GM18907 (cell line): ENCODE measurements at regions not wholly inside any gene's neighbourhood (a gene's known extent, or its start where the extent isn't known, plus 50 kb on each side); places are given as distances from the start of the nearest gene placed in this dataset.
"Not testable (repeated sequence)": the region's sequence is repeated elsewhere in the genome, so short reads cannot be mapped to it uniquely, and the experiment has no call there.

Experiments used
- ATAC-seq: cut with Tn5 transposase; IDR thresholded peaks from one replicate; pipeline ENCODE4 v1.9.1; 2021; ENCODE audit warnings: mild to moderate bottlenecking, moderate library complexity; ENCODE audit not compliant: unreplicated experiment

- ATAC-seq, result no peak
Observed at GRCh38 chr4:75422998-75423397, 91.2 kb downstream of the RCHY1 start.

GRCh38 chr4:75412746-75413145, 101.5 kb downstream of the RCHY1 start:
- no peak for ATAC-seq

- no peak for ATAC-seq
Observed at GRCh38 chr4:75398501-75398900, 115.7 kb downstream of the RCHY1 start.

- ATAC-seq, result no peak
Observed at GRCh38 chr4:75391489-75392166, 122.6 kb downstream of the RCHY1 start.

- not testable (repeated sequence) for ATAC-seq
Observed at GRCh38 chr4:75386426-75386825, 127.8 kb downstream of the RCHY1 start.

GRCh38 chr4:75385106-75385505, 129.1 kb downstream of the RCHY1 start:
- ATAC-seq, result no peak

GRCh38 chr4:75376543-75376942, 137.7 kb downstream of the RCHY1 start:
- no peak for ATAC-seq

GRCh38 chr4:75371915-75372314, 142.3 kb downstream of the RCHY1 start:
- ATAC-seq, result no peak

GRCh38 chr4:75370576-75370975, 143.6 kb downstream of the RCHY1 start:
- ATAC-seq, result no peak

GRCh38 chr4:75345423-75345822, 168.8 kb downstream of the RCHY1 start:
- no peak for ATAC-seq

GRCh38 chr4:75344915-75345314, 169.3 kb downstream of the RCHY1 start:
- no peak for ATAC-seq

GRCh38 chr4:75343333-75343732, 170.9 kb downstream of the RCHY1 start:
- no peak for ATAC-seq

- no peak for ATAC-seq
Observed at GRCh38 chr4:75340561-75340960, 173.6 kb downstream of the RCHY1 start.

GRCh38 chr4:75338352-75338880, 175.8 kb downstream of the RCHY1 start:
- ATAC-seq, result no peak

- no peak for ATAC-seq
Observed at GRCh38 chr4:75327804-75328512, 186.2 kb downstream of the RCHY1 start.

GRCh38 chr4:75325318-75325979, 188.8 kb downstream of the RCHY1 start:
- no peak for ATAC-seq

GRCh38 chr4:75321484-75321883, 192.7 kb downstream of the RCHY1 start:
- ATAC-seq, result no peak

GRCh38 chr4:75317641-75318040, 196.6 kb downstream of the RCHY1 start:
- not testable (repeated sequence) for ATAC-seq

- ATAC-seq, result no peak
Observed at GRCh38 chr4:75308049-75308448, 206.2 kb downstream of the RCHY1 start.

- ATAC-seq, result no peak
Observed at GRCh38 chr4:75306506-75306905, 207.7 kb downstream of the RCHY1 start.

- ATAC-seq, result no peak
Observed at GRCh38 chr4:75302648-75303047, 211.6 kb downstream of the RCHY1 start.
